HCT116 (cell line): ENCODE measurements at regions not wholly inside any gene's neighbourhood (a gene's known extent, or its start where the extent isn't known, plus 50 kb on each side); places are given as distances from the start of the nearest gene placed in this dataset.

ENCODE experiments used
- CTCF ChIP-seq, 3 experiments: fragments of 200-600 bp in 1 of 3; sonication (generic) in 1 of 3; IDR thresholded peaks in 2 of 3; conservative IDR thresholded peaks in 1 of 3; 2 replicates each; pipeline ENCODE4 v1.5.1; 2012 to 2017; ENCODE audit warnings: low read depth in 2 of 3, low read length in 2 of 3, antibody characterized with exemption in 1 of 3, borderline replicate concordance in 1 of 3, control low read depth in 1 of 3, mild to moderate bottlenecking in 1 of 3, mixed read lengths in 1 of 3, mixed run types in 1 of 3, moderate library complexity in 1 of 3; ENCODE audit not compliant: insufficient read depth in 1 of 3
- POLR2AphosphoS5 ChIP-seq: IDR thresholded peaks from 2 replicates; pipeline ENCODE4 v1.6.1; 2011; ENCODE audit warnings: mild to moderate bottlenecking, low read depth, low read length, moderate library complexity
- RAD21 ChIP-seq: IDR thresholded peaks from 2 replicates; pipeline ENCODE4 v1.6.1; 2012; ENCODE audit warnings: low read depth, mild to moderate bottlenecking

- TF ChIP-seq CTCF (IDR thresholded peaks at IDR 0.05 in 2 of 3, conservative IDR thresholded peaks at IDR 0.05 in 1 of 3; ENCODE audit: borderline replicate concordance in 1 of 3, insufficient read depth in 1 of 3, low read depth in 2 of 3, low read length in 2 of 3) = no peak
- no peak for TF ChIP-seq POLR2AphosphoS5
- TF ChIP-seq RAD21 = no peak
These were observed 67.1 kb upstream of the ANKRD1 start for GRCh38 chr10:90988024-90988423.
